IMR-90 (cell line): ENCODE measurements at regions not wholly inside any gene's neighbourhood (a gene's known extent, or its start where the extent isn't known, plus 50 kb on each side); places are given as distances from the start of the nearest gene placed in this dataset.

Source experiments
- ATAC-seq: fragments of 200-7000 bp; cut with Tn5 transposase; 2 replicates; pipeline ENCODE4 v1.9.1; 2020; ENCODE audit warnings: low read depth, mild to moderate bottlenecking, moderate library complexity
- BruUV-seq: library from RNA; stranded (reverse); fragments of 400-500 nt; replicated peaks from 2 replicates; lab custom pipeline; 2021; lab: Mats Ljungman, UMichigan
- CTCF ChIA-PET: fragments of 300-600 bp; formaldehyde crosslinking; extraction: SDS; loops from one replicate; lab custom pipeline; 2021; ENCODE audit warnings: antibody characterized with exemption; lab: Yijun Ruan, JAX
- POLR2A ChIA-PET: fragments of 300-600 bp; sonication (Branson Sonifier 250); formaldehyde crosslinking; loops from one replicate; lab custom pipeline; 2022; ENCODE audit warnings: antibody characterized with exemption; ENCODE audit not compliant: unreplicated experiment; lab: Charles Lee
- DNase-seq: peaks from one replicate; pipeline ENCODE4 v3.0.0; 2013
- H2AFZ ChIP-seq: replicated peaks from 2 replicates; pipeline ENCODE3; 2013; ENCODE audit warnings: low read length, mild to moderate bottlenecking; ENCODE audit not compliant: poor library complexity
- H2AK5ac ChIP-seq: 2 replicates; pipeline ENCODE4 v1.6.1; 2013; ENCODE audit warnings: low read depth, low read length, inconsistent platforms
- H2AK9ac ChIP-seq: replicated peaks from 2 replicates; pipeline ENCODE3; 2013; ENCODE audit warnings: mild to moderate bottlenecking, low read depth, low read length, moderate library complexity; ENCODE audit not compliant: poor library complexity
- H2BK120ac ChIP-seq: 2 replicates; pipeline ENCODE4 v1.6.1; 2013; ENCODE audit warnings: low read depth, low read length, inconsistent platforms
- H2BK15ac ChIP-seq: 3 replicates; pipeline ENCODE4 v1.6.1; 2013; ENCODE audit warnings: low read depth, low read length, inconsistent platforms
- H2BK20ac ChIP-seq: 2 replicates; pipeline ENCODE4 v1.6.1; 2013; ENCODE audit warnings: low read depth, mild to moderate bottlenecking, inconsistent platforms, low read length, moderate library complexity
- H2BK5ac ChIP-seq: 2 replicates; pipeline ENCODE4 v1.6.1; 2013; ENCODE audit warnings: mild to moderate bottlenecking, low read depth, low read length, inconsistent platforms; ENCODE audit not compliant: poor library complexity, severe bottlenecking
- H3K14ac ChIP-seq: replicated peaks from 2 replicates; pipeline ENCODE4 v1.6.1; 2013; ENCODE audit warnings: low read depth, low read length, inconsistent platforms
- H3K18ac ChIP-seq: 2 replicates; pipeline ENCODE4 v1.6.1; 2013; ENCODE audit warnings: low read depth, low read length, control low read depth
- H3K23ac ChIP-seq: 2 replicates; pipeline ENCODE4 v1.6.1; 2013; ENCODE audit warnings: low read depth, low read length, inconsistent platforms
- H3K27ac ChIP-seq: 2 replicates; pipeline ENCODE4 v1.5.1; 2013; ENCODE audit warnings: mild to moderate bottlenecking, control low read depth, low read length; ENCODE audit not compliant: insufficient read depth
- H3K27me3 ChIP-seq: 2 replicates; pipeline ENCODE4 v1.6.1; 2013; ENCODE audit warnings: low read length; ENCODE audit not compliant: control insufficient read depth, insufficient read depth
- H3K36me3 ChIP-seq: 2 replicates; pipeline ENCODE4 v1.6.1; 2013; ENCODE audit warnings: low read length, mixed read lengths; ENCODE audit not compliant: control insufficient read depth, insufficient read depth
- H3K4ac ChIP-seq: 2 replicates; pipeline ENCODE4 v1.6.1; 2013; ENCODE audit warnings: low read depth, low read length, inconsistent platforms
- H3K4me1 ChIP-seq: 2 replicates; pipeline ENCODE4 v1.6.1; 2013; ENCODE audit warnings: low read length, mixed read lengths; ENCODE audit not compliant: control insufficient read depth, insufficient read depth
- H3K4me2 ChIP-seq: 2 replicates; pipeline ENCODE4 v1.6.1; 2013; ENCODE audit warnings: low read depth, mild to moderate bottlenecking, control low read depth, low read length, moderate library complexity
- H3K4me3 ChIP-seq: 2 replicates; pipeline ENCODE4 v1.5.1; 2013; ENCODE audit warnings: low read depth, mild to moderate bottlenecking, control low read depth, low read length, moderate library complexity; ENCODE audit not compliant: insufficient read depth
- H3K56ac ChIP-seq: 2 replicates; pipeline ENCODE4 v1.6.1; 2013; ENCODE audit warnings: low read length, inconsistent platforms; ENCODE audit not compliant: insufficient read depth; ENCODE audit errors: extremely low read depth
- H3K79me1 ChIP-seq, 2 experiments: 2 replicates each; pipeline ENCODE4 v1.6.1; 2013; ENCODE audit warnings: low read length in 2 of 2, inconsistent platforms in 1 of 2, low read depth in 1 of 2
- H3K9ac ChIP-seq: 2 replicates; pipeline ENCODE4 v1.6.1; 2013; ENCODE audit warnings: low read depth, low read length, control low read depth
- H3K9me1 ChIP-seq: 2 replicates; pipeline ENCODE4 v1.6.1; 2013; ENCODE audit warnings: low read length, inconsistent platforms; ENCODE audit not compliant: insufficient read depth
- H3K9me3 ChIP-seq: 2 replicates; pipeline ENCODE4 v1.6.1; 2013; ENCODE audit warnings: low read length; ENCODE audit not compliant: control insufficient read depth, insufficient read depth
- H4K20me1 ChIP-seq: 2 replicates; pipeline ENCODE4 v1.6.1; 2013; ENCODE audit warnings: low read length, inconsistent platforms; ENCODE audit not compliant: insufficient read depth
- H4K5ac ChIP-seq: 2 replicates; pipeline ENCODE4 v1.6.1; 2013; ENCODE audit warnings: mild to moderate bottlenecking, low read depth, low read length, control low read depth
- H4K8ac ChIP-seq, 2 experiments: 2 replicates each; pipeline ENCODE4 v1.6.1; 2013; ENCODE audit warnings: low read depth in 2 of 2, low read length in 2 of 2, control low read depth in 1 of 2, inconsistent platforms in 1 of 2
- H4K91ac ChIP-seq: 2 replicates; pipeline ENCODE4 v1.6.1; 2013; ENCODE audit warnings: low read depth, low read length, inconsistent platforms; ENCODE audit not compliant: insufficient read depth
- FOS ChIP-seq: fragments of 150-350 bp; IDR thresholded peaks from 2 replicates; pipeline ENCODE4 v1.6.1; 2016; ENCODE audit warnings: low read depth, low read length
- WGBS, 2 experiments: methylation state at CpG; one replicate each; pipeline versions ENCODE4 v1.1.5 to v1.1.7; 2013; ENCODE audit warnings: missing lambda C conversion rate in 2 of 2; ENCODE audit not compliant: insufficient read length in 1 of 2; ENCODE audit errors: extremely low coverage in 2 of 2; 5-methylcytosine and 5-hydroxymethylcytosine counted together
- dilution Hi-C: fragments of 300-500 bp; cut with HindIII; formaldehyde crosslinking; loops from one replicate; pipeline ENCODE4 v1.14.3; 2018; ENCODE audit warnings: low sequenced_read_pairs; ENCODE audit not compliant: unreplicated experiment
- in situ Hi-C: fragments of 300-500 bp; cut with MboI; formaldehyde crosslinking; loops from 3 replicates; pipeline ENCODE4 v1.14.3; 2019; ENCODE audit warnings: low sequenced_read_pairs, inconsistent platforms, mixed read lengths
- intact Hi-C: fragments of 100-400 bp; cut with micrococcal nuclease; formaldehyde crosslinking; loops from 2 replicates; pipeline ENCODE4 v1.10.0; 2022

GRCh38 chr5:93221773-93222172, 359.2 kb downstream of the NR2F1-AS1 start:
- H3K23ac ChIP-seq: no peak overlapping the region
- H2BK5ac ChIP-seq: no peak overlapping the region
- no peaks in the 10 kb centered on the region for H3K79me1 ChIP-seq
- BruUV-seq: no TSS peak
- no peaks in the 10 kb centered on the region for H4K20me1 ChIP-seq
- in situ Hi-C loops: no loop called here
- no CpG with 5 or more reads among the region's 1 CpG for WGBS, 2 experiments
- no peak overlapping the region for H4K91ac ChIP-seq
- H3K14ac ChIP-seq: no peak overlapping the region
- H3K4ac ChIP-seq: no peak overlapping the region
- H3K18ac ChIP-seq: no peak overlapping the region
- no peak overlapping the region for H4K5ac ChIP-seq
- H2BK120ac ChIP-seq: no peak overlapping the region
- no peak overlapping the region for H3K27ac ChIP-seq
- no peak overlapping the region for H3K9ac ChIP-seq
- no peak overlapping the region for H3K56ac ChIP-seq
- no peak overlapping the region for H2BK15ac ChIP-seq
- H2AFZ ChIP-seq: no peak overlapping the region
- ChIA-PET CTCF (no interaction called here), POLR2A (no interaction called here)
- no peaks in the 10 kb centered on the region for H3K9me1 ChIP-seq
- TF ChIP-seq FOS: no peak
- DNase-seq (no peak), ATAC-seq (no peak)
- H3K9me3 ChIP-seq: no peaks in the 10 kb centered on the region
- no peaks in the 10 kb centered on the region for H3K27me3 ChIP-seq
- no peak overlapping the region for H2AK9ac ChIP-seq
- dilution Hi-C loops: no loop called here
- H3K4me2 ChIP-seq: no peak overlapping the region
- peaks cover 4% of the 10 kb centered on the region; the same call in 1 of the 2 replicates for H3K4me1 ChIP-seq
- H2AK5ac ChIP-seq: no peak overlapping the region
- H2BK20ac ChIP-seq: no peak overlapping the region
- intact Hi-C loops: no loop called here
- H4K8ac ChIP-seq: no peak overlapping the region
- H3K4me3 ChIP-seq: no peak overlapping the region
- no peaks in the 10 kb centered on the region for H3K36me3 ChIP-seq
